ENCODE measurements at regions not wholly inside any gene's neighbourhood (a gene's known extent, or its start where the extent isn't known, plus 50 kb on each side); places are given as distances from the start of the nearest gene placed in this dataset.

DNA sequence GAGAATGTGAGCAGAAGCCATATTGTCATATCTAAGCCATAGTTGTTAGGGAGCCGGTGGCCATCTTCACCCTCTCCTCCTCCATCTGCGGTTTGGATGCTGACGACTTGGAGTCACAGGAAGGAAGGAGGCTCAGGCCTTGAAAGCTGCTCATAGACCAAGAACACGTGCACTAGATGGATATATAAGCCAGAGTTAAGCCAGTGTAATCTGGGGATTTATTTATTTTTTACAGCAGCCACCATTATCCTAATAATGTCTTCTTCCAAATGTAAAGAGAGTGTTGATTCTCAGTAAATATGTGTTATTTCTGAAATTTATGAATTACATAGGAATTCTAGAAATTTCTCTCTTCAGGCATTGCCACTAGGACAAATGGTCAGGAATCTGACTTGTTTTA is 689.9 kb downstream of the QKI start:
- TF ChIP-seq, protein P1, sequence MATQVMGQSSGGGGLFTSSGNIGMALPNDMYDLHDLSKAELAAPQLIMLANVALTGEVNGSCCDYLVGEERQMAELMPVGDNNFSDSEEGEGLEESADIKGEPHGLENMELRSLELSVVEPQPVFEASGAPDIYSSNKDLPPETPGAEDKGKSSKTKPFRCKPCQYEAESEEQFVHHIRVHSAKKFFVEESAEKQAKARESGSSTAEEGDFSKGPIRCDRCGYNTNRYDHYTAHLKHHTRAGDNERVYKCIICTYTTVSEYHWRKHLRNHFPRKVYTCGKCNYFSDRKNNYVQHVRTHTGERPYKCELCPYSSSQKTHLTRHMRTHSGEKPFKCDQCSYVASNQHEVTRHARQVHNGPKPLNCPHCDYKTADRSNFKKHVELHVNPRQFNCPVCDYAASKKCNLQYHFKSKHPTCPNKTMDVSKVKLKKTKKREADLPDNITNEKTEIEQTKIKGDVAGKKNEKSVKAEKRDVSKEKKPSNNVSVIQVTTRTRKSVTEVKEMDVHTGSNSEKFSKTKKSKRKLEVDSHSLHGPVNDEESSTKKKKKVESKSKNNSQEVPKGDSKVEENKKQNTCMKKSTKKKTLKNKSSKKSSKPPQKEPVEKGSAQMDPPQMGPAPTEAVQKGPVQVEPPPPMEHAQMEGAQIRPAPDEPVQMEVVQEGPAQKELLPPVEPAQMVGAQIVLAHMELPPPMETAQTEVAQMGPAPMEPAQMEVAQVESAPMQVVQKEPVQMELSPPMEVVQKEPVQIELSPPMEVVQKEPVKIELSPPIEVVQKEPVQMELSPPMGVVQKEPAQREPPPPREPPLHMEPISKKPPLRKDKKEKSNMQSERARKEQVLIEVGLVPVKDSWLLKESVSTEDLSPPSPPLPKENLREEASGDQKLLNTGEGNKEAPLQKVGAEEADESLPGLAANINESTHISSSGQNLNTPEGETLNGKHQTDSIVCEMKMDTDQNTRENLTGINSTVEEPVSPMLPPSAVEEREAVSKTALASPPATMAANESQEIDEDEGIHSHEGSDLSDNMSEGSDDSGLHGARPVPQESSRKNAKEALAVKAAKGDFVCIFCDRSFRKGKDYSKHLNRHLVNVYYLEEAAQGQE (IDR thresholded peaks at IDR 0.05; ENCODE audit: insufficient read depth in 1 of 2, low read depth in 2 of 2, low read length in 2 of 2): no peak
- TF ChIP-seq TAF1 (IDR thresholded peaks at IDR 0.05; ENCODE audit: borderline replicate concordance, insufficient read depth, low read length) (no peak), SIN3A (IDR thresholded peaks at IDR 0.05; ENCODE audit: borderline replicate concordance, insufficient read depth, low read length) (no peak)
